ENCODE measurements at regions not wholly inside any gene's neighbourhood (a gene's known extent, or its start where the extent isn't known, plus 50 kb on each side); places are given as distances from the start of the nearest gene placed in this dataset.

DNA sequence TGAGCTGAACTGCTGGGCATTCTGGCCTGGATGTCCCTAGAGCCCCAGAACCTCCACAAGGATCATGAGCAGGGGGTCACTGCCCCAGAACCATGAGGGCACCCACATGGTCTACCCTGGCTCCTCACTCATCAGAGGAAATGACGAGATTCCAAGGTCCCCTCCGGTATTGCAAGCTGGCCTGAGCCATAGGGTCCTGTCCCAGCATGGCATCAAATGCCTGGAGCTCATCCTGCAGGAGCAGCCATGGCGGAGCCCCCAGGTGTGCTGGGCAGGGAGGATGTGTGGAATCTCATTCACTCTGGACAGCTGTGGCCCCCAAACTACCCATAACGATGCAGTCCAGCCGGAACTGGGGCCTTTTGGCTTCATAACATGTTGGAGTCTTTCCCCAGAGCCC is 66.6 kb upstream of the ANTXRL start:
- TF ChIP-seq, protein P1, sequence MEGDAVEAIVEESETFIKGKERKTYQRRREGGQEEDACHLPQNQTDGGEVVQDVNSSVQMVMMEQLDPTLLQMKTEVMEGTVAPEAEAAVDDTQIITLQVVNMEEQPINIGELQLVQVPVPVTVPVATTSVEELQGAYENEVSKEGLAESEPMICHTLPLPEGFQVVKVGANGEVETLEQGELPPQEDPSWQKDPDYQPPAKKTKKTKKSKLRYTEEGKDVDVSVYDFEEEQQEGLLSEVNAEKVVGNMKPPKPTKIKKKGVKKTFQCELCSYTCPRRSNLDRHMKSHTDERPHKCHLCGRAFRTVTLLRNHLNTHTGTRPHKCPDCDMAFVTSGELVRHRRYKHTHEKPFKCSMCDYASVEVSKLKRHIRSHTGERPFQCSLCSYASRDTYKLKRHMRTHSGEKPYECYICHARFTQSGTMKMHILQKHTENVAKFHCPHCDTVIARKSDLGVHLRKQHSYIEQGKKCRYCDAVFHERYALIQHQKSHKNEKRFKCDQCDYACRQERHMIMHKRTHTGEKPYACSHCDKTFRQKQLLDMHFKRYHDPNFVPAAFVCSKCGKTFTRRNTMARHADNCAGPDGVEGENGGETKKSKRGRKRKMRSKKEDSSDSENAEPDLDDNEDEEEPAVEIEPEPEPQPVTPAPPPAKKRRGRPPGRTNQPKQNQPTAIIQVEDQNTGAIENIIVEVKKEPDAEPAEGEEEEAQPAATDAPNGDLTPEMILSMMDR (IDR thresholded peaks at IDR 0.05; ENCODE audit: low read length), result no peak
- no peak for TF ChIP-seq EZH2 (IDR thresholded peaks at IDR 0.05; ENCODE audit: borderline replicate concordance, low read length)
